Neural cell (in vitro differentiated cells): ENCODE measurements at regions not wholly inside any gene's neighbourhood (a gene's known extent, or its start where the extent isn't known, plus 50 kb on each side); places are given as distances from the start of the nearest gene placed in this dataset.
"Not testable (repeated sequence)": the region's sequence is repeated elsewhere in the genome, so short reads cannot be mapped to it uniquely, and the experiment has no call there.

Experiments
- H2AFZ ChIP-seq: fragments of 200-600, 300-800 bp; sonication (generic), shearing (Covaris generic); 2 replicates; pipeline ENCODE4 v1.6.0; 2014; ENCODE audit warnings: low read depth, mild to moderate bottlenecking, antibody characterized with exemption, low read length, moderate library complexity
- H3F3A ChIP-seq: fragments of 200-600 bp; shearing (Covaris generic); 2 replicates; pipeline ENCODE4 v1.6.1; 2016; ENCODE audit warnings: mild to moderate bottlenecking, moderate library complexity, mixed read lengths, antibody characterized with exemption, low read length; ENCODE audit not compliant: insufficient read depth, poor library complexity, severe bottlenecking
- H3K27ac ChIP-seq: fragments of 200-600, 300-800 bp; sonication (generic), shearing (Covaris generic); 2 replicates; pipeline ENCODE4 v1.5.1; 2014; ENCODE audit warnings: mild to moderate bottlenecking, low read length, moderate library complexity
- H3K27me3 ChIP-seq: fragments of 300-800, 200-600 bp; sonication (generic), shearing (Covaris generic); 2 replicates; pipeline ENCODE4 v1.6.0; 2014; ENCODE audit warnings: mild to moderate bottlenecking, low read depth, low read length, moderate library complexity; ENCODE audit not compliant: insufficient read depth
- H3K36me3 ChIP-seq: fragments of 300-800, 200-600 bp; sonication (generic), shearing (Covaris generic); 2 replicates; pipeline ENCODE4 v1.5.1; 2014; ENCODE audit warnings: mild to moderate bottlenecking, antibody characterized with exemption, low read length, moderate library complexity; ENCODE audit not compliant: insufficient read depth
- H3K4me2 ChIP-seq: fragments of 300-800, 200-600 bp; sonication (generic), shearing (Covaris generic); 2 replicates; pipeline ENCODE4 v1.6.0; 2014; ENCODE audit warnings: mild to moderate bottlenecking, low read length
- H3K4me3 ChIP-seq: fragments of 300-800, 200-600 bp; sonication (generic), shearing (Covaris generic); 2 replicates; pipeline ENCODE4 v1.5.1; 2014; ENCODE audit warnings: mild to moderate bottlenecking, low read length, moderate library complexity
- H3K79me2 ChIP-seq: fragments of 200-600 bp; shearing (Covaris generic); replicated peaks from 2 replicates; pipeline ENCODE4 v1.6.0; 2014; ENCODE audit warnings: mild to moderate bottlenecking, low read length, moderate library complexity; ENCODE audit not compliant: insufficient read depth
- H3K9ac ChIP-seq: fragments of 300-800, 200-600 bp; sonication (generic), shearing (Covaris generic); 2 replicates; pipeline ENCODE4 v1.6.1; 2016; ENCODE audit warnings: mild to moderate bottlenecking, low read length, mixed read lengths
- H3K9me2 ChIP-seq: fragments of 200-600 bp; shearing (Covaris generic); 2 replicates; pipeline ENCODE4 v1.6.1; 2016; ENCODE audit warnings: mild to moderate bottlenecking, low read length, mixed read lengths; ENCODE audit not compliant: insufficient read depth
- H3K9me3 ChIP-seq: fragments of 200-600, 300-800 bp; sonication (generic), shearing (Covaris generic); 2 replicates; pipeline ENCODE4 v1.6.1; 2016; ENCODE audit warnings: mild to moderate bottlenecking, mixed run types, low read length, moderate library complexity, mixed read lengths
- H4K20me1 ChIP-seq: fragments of 200-600 bp; shearing (Covaris generic); 2 replicates; pipeline ENCODE4 v1.6.1; 2016; ENCODE audit warnings: mild to moderate bottlenecking, mixed run types; ENCODE audit not compliant: insufficient read depth
- CTCF ChIP-seq: fragments of 450-650 bp; IDR thresholded peaks from 2 replicates; pipeline ENCODE4 v1.5.1; 2014; ENCODE audit warnings: antibody characterized with exemption, mild to moderate bottlenecking, moderate library complexity; ENCODE audit not compliant: poor library complexity, severe bottlenecking
- EP300 ChIP-seq: fragments of 450-650 bp; conservative IDR thresholded peaks from 2 replicates; pipeline ENCODE4 v1.6.1; 2014; ENCODE audit warnings: antibody characterized with exemption, mild to moderate bottlenecking, moderate library complexity; ENCODE audit not compliant: poor library complexity, severe bottlenecking
- EZH2 ChIP-seq: fragments of 200-600, 300-800 bp; shearing (Covaris generic), sonication (generic); IDR thresholded peaks from 2 replicates; pipeline ENCODE4 v1.6.1; 2014; ENCODE audit warnings: antibody characterized with exemption, low read length, borderline replicate concordance, mild to moderate bottlenecking; ENCODE audit not compliant: insufficient read depth, poor library complexity, severe bottlenecking
- MXI1 ChIP-seq: fragments of 450-650 bp; conservative IDR thresholded peaks from 2 replicates; pipeline ENCODE4 v1.6.1; 2014; ENCODE audit warnings: antibody characterized with exemption, mild to moderate bottlenecking; ENCODE audit not compliant: poor library complexity, severe bottlenecking
- POLR2AphosphoS5 ChIP-seq: IDR thresholded peaks from 2 replicates; pipeline ENCODE4 v1.6.1; 2012
- RAD21 ChIP-seq: fragments of 450-650 bp; conservative IDR thresholded peaks from 2 replicates; pipeline ENCODE4 v1.6.1; 2014; ENCODE audit warnings: antibody characterized with exemption, mild to moderate bottlenecking, moderate library complexity
- REST ChIP-seq: IDR thresholded peaks from 2 replicates; pipeline ENCODE4 v1.6.1; 2012; ENCODE audit warnings: borderline replicate concordance
- SMC3 ChIP-seq: fragments of 450-650 bp; conservative IDR thresholded peaks from 2 replicates; pipeline ENCODE4 v1.6.1; 2014; ENCODE audit warnings: antibody characterized with exemption, mild to moderate bottlenecking, moderate library complexity; ENCODE audit not compliant: poor library complexity
- TAF1 ChIP-seq: IDR thresholded peaks from 2 replicates; pipeline ENCODE4 v1.6.1; 2012; ENCODE audit warnings: low read depth

- not testable (repeated sequence) for H3K9me2 ChIP-seq, H3K27me3 ChIP-seq, H3K4me3 ChIP-seq, H3K4me2 ChIP-seq, H3F3A ChIP-seq, H3K27ac ChIP-seq, H3K9me3 ChIP-seq, H2AFZ ChIP-seq, H3K79me2 ChIP-seq, H3K36me3 ChIP-seq, H3K9ac ChIP-seq, H4K20me1 ChIP-seq
These were observed 187.9 kb downstream of the BANP start for GRCh38 chr16:88139141-88139540.

- H3F3A ChIP-seq = not testable (repeated sequence)
These were observed 189.0 kb downstream of the BANP start for GRCh38 chr16:88140195-88140594.

GRCh38 chr16:88141580-88141979 is 190.3 kb downstream of the BANP start:
- no peak for TF ChIP-seq EP300
- no peak for TF ChIP-seq RAD21
- no peak for TF ChIP-seq MXI1
- no peak for TF ChIP-seq EZH2
- TF ChIP-seq CTCF = no peak
- no peak for TF ChIP-seq SMC3
- no peak for TF ChIP-seq REST
- no peak for TF ChIP-seq TAF1
- no peak for TF ChIP-seq POLR2AphosphoS5
- Histone ChIP-seq H3K4me3 (no peak overlapping the region), H4K20me1 (no peaks in the 10 kb centered on the region), H3K27ac (no peak overlapping the region), H3K9me2 (no peaks in the 10 kb centered on the region), H3K36me3 (no peaks in the 10 kb centered on the region), H3K27me3 (no peaks in the 10 kb centered on the region), H2AFZ (no peak overlapping the region), H3K9ac (no peak overlapping the region), H3F3A (no peaks in the 10 kb centered on the region), H3K4me2 (no peak overlapping the region), H3K9me3 (peaks cover 2% of the 10 kb centered on the region), H3K79me2 (no peaks in the 10 kb centered on the region)

More at GRCh38 chr16:88140195-88140594, 189.0 kb downstream of the BANP start:
- H3K9me2 ChIP-seq, H2AFZ ChIP-seq, H3K27me3 ChIP-seq, H4K20me1 ChIP-seq, H3K36me3 ChIP-seq, H3K79me2 ChIP-seq, H3K9ac ChIP-seq, H3K4me3 ChIP-seq, H3K4me2 ChIP-seq, H3K9me3 ChIP-seq, H3K27ac ChIP-seq: not testable (repeated sequence)

- not testable (repeated sequence) for H3K36me3 ChIP-seq, H3K4me2 ChIP-seq, H2AFZ ChIP-seq, H3K9me3 ChIP-seq, H4K20me1 ChIP-seq, H3K27ac ChIP-seq, H3K9me2 ChIP-seq, H3K79me2 ChIP-seq, H3K9ac ChIP-seq, H3K4me3 ChIP-seq, H3F3A ChIP-seq, H3K27me3 ChIP-seq
These were observed 191.1 kb downstream of the BANP start for GRCh38 chr16:88142056-88142935.
